Mucosa of descending colon (tissue), 3 donors: ENCODE measurements at regions not wholly inside any gene's neighbourhood (a gene's known extent, or its start where the extent isn't known, plus 50 kb on each side); places are given as distances from the start of the nearest gene placed in this dataset.
"Not testable (repeated sequence)": the region's sequence is repeated elsewhere in the genome, so short reads cannot be mapped to it uniquely, and the experiment has no call there.

Source experiments
- ATAC-seq: fragments of 200-7000 bp; cut with Tn5 transposase; one replicate; pipeline ENCODE4 v1.9.1; 2020; ENCODE audit warnings: mild to moderate bottlenecking, moderate library complexity
- DNase-seq, 3 donors: peaks; one replicate each; pipeline ENCODE4 v3.0.0-alpha.2; 2020
- H3K36me3 ChIP-seq: fragments of 200-600 bp; one replicate; pipeline ENCODE4 v1.8.0; 2021; ENCODE audit warnings: low read depth, mild to moderate bottlenecking
- H3K4me1 ChIP-seq: fragments of 200-600 bp; one replicate; pipeline ENCODE4 v1.8.0; 2021; ENCODE audit warnings: low read depth, mild to moderate bottlenecking
- H3K4me3 ChIP-seq: fragments of 200-600 bp; one replicate; pipeline ENCODE4 v1.8.0; 2021; ENCODE audit warnings: mild to moderate bottlenecking
- H3K9me3 ChIP-seq: fragments of 200-600 bp; one replicate; pipeline ENCODE4 v1.8.0; 2021; ENCODE audit warnings: mild to moderate bottlenecking
- intact Hi-C, 2 donors: fragments of 100-400 bp; cut with DNase I in 1 of 2; cut with micrococcal nuclease in 1 of 2; formaldehyde crosslinking; loops; one replicate each; pipeline versions ENCODE4 v1.11.0 to v1.11.1; 2022; cut with DNase I, micrococcal nuclease
- TF ChIP-seq, protein P1 (sequence below): fragments of 200-600 bp; IDR thresholded peaks from one replicate; pipeline ENCODE4 v1.8.0; 2022; ENCODE audit warnings: antibody characterized with exemption, mild to moderate bottlenecking
- donor health status: DM: no; HTN: no; CAD: no; lungs with moderate emphysema.
- donor health status: DM: no; HTN: no; CAD: no.
- donor health status: DM: no; HTN: yes; CAD: no.

- Histone ChIP-seq H3K4me3 (no peak overlapping the region), H3K9me3 (no peaks in the 10 kb centered on the region), H3K36me3 (no peaks in the 10 kb centered on the region), H3K4me1 (no peaks in the 10 kb centered on the region)
- ATAC-seq, result no peak
- DNase-seq, result no peak
- intact Hi-C loops, result no loop called here
- TF ChIP-seq, protein P1, sequence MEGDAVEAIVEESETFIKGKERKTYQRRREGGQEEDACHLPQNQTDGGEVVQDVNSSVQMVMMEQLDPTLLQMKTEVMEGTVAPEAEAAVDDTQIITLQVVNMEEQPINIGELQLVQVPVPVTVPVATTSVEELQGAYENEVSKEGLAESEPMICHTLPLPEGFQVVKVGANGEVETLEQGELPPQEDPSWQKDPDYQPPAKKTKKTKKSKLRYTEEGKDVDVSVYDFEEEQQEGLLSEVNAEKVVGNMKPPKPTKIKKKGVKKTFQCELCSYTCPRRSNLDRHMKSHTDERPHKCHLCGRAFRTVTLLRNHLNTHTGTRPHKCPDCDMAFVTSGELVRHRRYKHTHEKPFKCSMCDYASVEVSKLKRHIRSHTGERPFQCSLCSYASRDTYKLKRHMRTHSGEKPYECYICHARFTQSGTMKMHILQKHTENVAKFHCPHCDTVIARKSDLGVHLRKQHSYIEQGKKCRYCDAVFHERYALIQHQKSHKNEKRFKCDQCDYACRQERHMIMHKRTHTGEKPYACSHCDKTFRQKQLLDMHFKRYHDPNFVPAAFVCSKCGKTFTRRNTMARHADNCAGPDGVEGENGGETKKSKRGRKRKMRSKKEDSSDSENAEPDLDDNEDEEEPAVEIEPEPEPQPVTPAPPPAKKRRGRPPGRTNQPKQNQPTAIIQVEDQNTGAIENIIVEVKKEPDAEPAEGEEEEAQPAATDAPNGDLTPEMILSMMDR, result no peak
These were observed 566.7 kb upstream of the NECTIN3 start for GRCh38 chr3:110504901-110505300.

DNA sequence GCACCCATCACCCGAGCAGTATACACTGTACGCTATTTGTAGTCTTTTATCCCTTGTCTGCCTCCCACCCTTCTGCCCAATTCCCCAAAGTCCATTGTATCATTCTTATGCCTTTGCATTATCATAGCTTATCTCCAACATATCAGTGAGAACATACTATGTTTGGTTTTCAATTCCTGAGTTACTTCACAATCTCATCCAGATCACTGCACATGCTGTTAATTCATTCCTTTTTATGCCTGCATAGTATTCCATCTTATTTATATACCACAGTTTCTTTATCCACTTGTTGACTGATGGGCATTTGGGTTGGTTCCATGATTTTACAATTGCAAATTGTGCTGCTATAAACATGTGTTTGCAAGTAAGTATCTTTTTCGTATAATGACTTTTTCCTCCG is 564.7 kb upstream of the NECTIN3 start:
- H3K36me3 ChIP-seq, result no peaks in the 10 kb centered on the region
- no peak overlapping the region for H3K4me3 ChIP-seq
- intact Hi-C loops, result no loop called here
- no peaks in the 10 kb centered on the region for H3K4me1 ChIP-seq
- H3K9me3 ChIP-seq, result no peaks in the 10 kb centered on the region
- no peak for ATAC-seq
- DNase-seq, result no peak
- TF ChIP-seq, protein P1, result no peak

- ATAC-seq, intact Hi-C loops, DNase-seq: not testable (repeated sequence)
These were observed 564.0 kb upstream of the NECTIN3 start for GRCh38 chr3:110507570-110507969.

GRCh38 chr3:110512961-110513360 is 558.7 kb upstream of the NECTIN3 start:
- Histone ChIP-seq H3K4me1 (no peaks in the 10 kb centered on the region), H3K36me3 (no peaks in the 10 kb centered on the region), H3K4me3 (no peak overlapping the region), H3K9me3 (no peaks in the 10 kb centered on the region)
- intact Hi-C loops, result no loop called here
- TF ChIP-seq, protein P1, result no peak
- ATAC-seq (no peak), DNase-seq (no peak)

More at GRCh38 chr3:110507570-110507969, 564.0 kb upstream of the NECTIN3 start:
- not testable (repeated sequence) for H3K36me3 ChIP-seq, H3K4me3 ChIP-seq, H3K9me3 ChIP-seq, H3K4me1 ChIP-seq

DNA sequence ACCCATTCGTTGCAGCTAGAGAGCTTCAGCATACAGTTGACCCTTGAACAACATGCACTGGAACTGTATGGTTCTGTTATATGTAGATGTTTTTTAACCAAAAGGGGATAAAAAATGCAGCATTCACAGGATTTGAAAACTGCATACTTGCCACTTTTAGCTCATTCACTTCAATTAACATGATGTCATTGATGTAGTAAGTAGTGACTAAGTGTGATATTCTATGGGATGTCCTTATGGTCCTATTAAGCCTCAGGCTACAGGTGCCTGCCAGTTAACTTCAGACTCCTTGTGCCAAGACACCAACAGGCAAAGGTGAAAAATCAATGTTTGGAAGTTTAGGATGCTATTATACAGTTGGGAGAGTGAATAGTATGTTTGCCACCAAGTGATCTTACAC is 553.6 kb upstream of the NECTIN3 start:
- H3K4me3 ChIP-seq, result no peak overlapping the region
- intact Hi-C loops, result no loop called here
- ATAC-seq (no peak), DNase-seq (no peak)
- TF ChIP-seq, protein P1, result no peak
- no peaks in the 10 kb centered on the region for H3K36me3 ChIP-seq
- H3K4me1 ChIP-seq, result no peaks in the 10 kb centered on the region
- H3K9me3 ChIP-seq, result no peaks in the 10 kb centered on the region

DNA sequence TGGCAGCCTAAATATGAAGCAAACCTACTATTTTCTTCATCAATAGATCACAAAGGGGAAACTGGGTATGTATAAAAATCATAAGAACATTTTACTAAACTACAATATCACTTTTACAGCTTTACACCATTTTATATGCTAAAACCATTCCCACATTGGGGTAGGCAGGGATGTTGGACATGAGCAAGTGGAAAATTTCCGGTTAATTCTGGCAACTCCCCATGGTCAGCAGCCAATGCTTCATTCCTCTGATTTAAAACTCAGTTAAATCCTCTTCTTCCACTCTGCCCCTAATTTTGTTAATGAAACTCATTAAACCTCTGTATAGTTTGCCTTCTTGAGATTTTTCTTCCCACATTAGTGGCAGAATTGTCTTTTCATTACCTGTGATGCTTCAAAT is 552.5 kb upstream of the NECTIN3 start:
- Histone ChIP-seq H3K4me1 (no peaks in the 10 kb centered on the region), H3K36me3 (no peaks in the 10 kb centered on the region), H3K4me3 (no peak overlapping the region), H3K9me3 (no peaks in the 10 kb centered on the region)
- intact Hi-C loops, result no loop called here
- DNase-seq (no peak), ATAC-seq (no peak)
- TF ChIP-seq, protein P1, result no peak
